GM23338 (cell line): ENCODE measurements at regions not wholly inside any gene's neighbourhood (a gene's known extent, or its start where the extent isn't known, plus 50 kb on each side); places are given as distances from the start of the nearest gene placed in this dataset.
"Not testable (repeated sequence)": the region's sequence is repeated elsewhere in the genome, so short reads cannot be mapped to it uniquely, and the experiment has no call there.

Source experiments
- ATAC-seq: fragments of 200-7000 bp; cut with Tn5 transposase; 3 replicates; pipeline ENCODE4 v1.9.1; 2020
- DNase-seq: peaks from one replicate; pipeline ENCODE4 v3.0.0-alpha.2; 2015; ENCODE audit warnings: low spot score
- H2AFZ ChIP-seq: fragments of 200-600 bp; sonication (generic); 2 replicates; pipeline ENCODE4 v1.8.0; 2016; ENCODE audit warnings: antibody characterized with exemption, mild to moderate bottlenecking, moderate library complexity
- H3F3A ChIP-seq: fragments of 200-600 bp; sonication (generic); replicated peaks from 2 replicates; pipeline ENCODE4 v1.8.0; 2017; ENCODE audit warnings: antibody characterized with exemption, mixed run types, low read depth
- H3K27ac ChIP-seq: fragments of 200-600 bp; sonication (generic); 2 replicates; pipeline ENCODE4 v1.6.1; 2016; ENCODE audit warnings: low read depth
- H3K27me3 ChIP-seq: fragments of 200-600 bp; sonication (generic); 2 replicates; pipeline ENCODE4 v1.8.0; 2016; ENCODE audit warnings: mild to moderate bottlenecking, mixed run types, moderate library complexity; ENCODE audit not compliant: insufficient read depth
- H3K36me3 ChIP-seq: fragments of 200-600 bp; sonication (generic); 2 replicates; pipeline ENCODE4 v1.8.0; 2016; ENCODE audit warnings: mild to moderate bottlenecking; ENCODE audit not compliant: insufficient read depth
- H3K4me1 ChIP-seq: fragments of 200-600 bp; sonication (generic); 2 replicates; pipeline ENCODE4 v1.8.0; 2016; ENCODE audit warnings: mild to moderate bottlenecking, moderate library complexity; ENCODE audit not compliant: insufficient read depth
- H3K4me2 ChIP-seq: fragments of 200-600 bp; sonication (generic); 2 replicates; pipeline ENCODE4 v1.7.1; 2017; ENCODE audit warnings: mixed run types
- H3K4me3 ChIP-seq: fragments of 200-600 bp; sonication (generic); 2 replicates; pipeline ENCODE4 v1.6.1; 2016; ENCODE audit warnings: mixed run types
- H3K79me2 ChIP-seq: fragments of 200-600 bp; sonication (generic); replicated peaks from 2 replicates; pipeline ENCODE4 v1.8.0; 2017; ENCODE audit warnings: mild to moderate bottlenecking; ENCODE audit not compliant: insufficient read depth
- H3K9me2 ChIP-seq: fragments of 200-600 bp; sonication (generic); 2 replicates; pipeline ENCODE4 v1.8.0; 2017; ENCODE audit not compliant: insufficient read depth
- H4K20me1 ChIP-seq: fragments of 200-600 bp; sonication (generic); replicated peaks from 2 replicates; pipeline ENCODE4 v1.8.0; 2017; ENCODE audit warnings: mild to moderate bottlenecking; ENCODE audit not compliant: insufficient read depth
- H3K27ac Mint-ChIP-seq: 2 replicates; pipeline ENCODE4 v1.8.0; 2020; ENCODE audit warnings: inconsistent platforms, mild to moderate bottlenecking, moderate library complexity, mixed read lengths
- H3K27me3 Mint-ChIP-seq: 3 replicates; pipeline ENCODE4 v1.8.0; 2022; ENCODE audit warnings: low read depth, mild to moderate bottlenecking, moderate library complexity, mixed read lengths, inconsistent platforms; ENCODE audit not compliant: insufficient read depth, poor library complexity
- H3K36me3 Mint-ChIP-seq: 3 replicates; pipeline ENCODE4 v1.8.0; 2021; ENCODE audit warnings: low read depth, mild to moderate bottlenecking, inconsistent platforms, moderate library complexity, mixed read lengths
- H3K4me1 Mint-ChIP-seq: 3 replicates; pipeline ENCODE4 v1.8.0; 2020; ENCODE audit warnings: mild to moderate bottlenecking, inconsistent platforms, mixed read lengths
- H3K4me3 Mint-ChIP-seq: 3 replicates; pipeline ENCODE4 v1.8.0; 2021; ENCODE audit warnings: moderate library complexity, mild to moderate bottlenecking, inconsistent platforms, mixed read lengths
- H3K9me3 Mint-ChIP-seq: 3 replicates; pipeline ENCODE4 v1.8.0; 2020; ENCODE audit warnings: moderate library complexity, mild to moderate bottlenecking, inconsistent platforms, mixed read lengths

- H3K4me3 Mint-ChIP-seq, H3K36me3 Mint-ChIP-seq, DNase-seq, H3K9me3 Mint-ChIP-seq, H3K4me3 ChIP-seq, H3K4me1 ChIP-seq, H3K79me2 ChIP-seq, H3K27ac Mint-ChIP-seq, ATAC-seq, H3K4me2 ChIP-seq, H3K36me3 ChIP-seq, H3K27me3 ChIP-seq, H3F3A ChIP-seq, H2AFZ ChIP-seq, H3K4me1 Mint-ChIP-seq, H3K9me2 ChIP-seq, H3K27me3 Mint-ChIP-seq, H4K20me1 ChIP-seq, H3K27ac ChIP-seq: not testable (repeated sequence)
Observed at GRCh38 chr2:87262184-87262702, 240.6 kb upstream of the PLGLB1 start.

DNA sequence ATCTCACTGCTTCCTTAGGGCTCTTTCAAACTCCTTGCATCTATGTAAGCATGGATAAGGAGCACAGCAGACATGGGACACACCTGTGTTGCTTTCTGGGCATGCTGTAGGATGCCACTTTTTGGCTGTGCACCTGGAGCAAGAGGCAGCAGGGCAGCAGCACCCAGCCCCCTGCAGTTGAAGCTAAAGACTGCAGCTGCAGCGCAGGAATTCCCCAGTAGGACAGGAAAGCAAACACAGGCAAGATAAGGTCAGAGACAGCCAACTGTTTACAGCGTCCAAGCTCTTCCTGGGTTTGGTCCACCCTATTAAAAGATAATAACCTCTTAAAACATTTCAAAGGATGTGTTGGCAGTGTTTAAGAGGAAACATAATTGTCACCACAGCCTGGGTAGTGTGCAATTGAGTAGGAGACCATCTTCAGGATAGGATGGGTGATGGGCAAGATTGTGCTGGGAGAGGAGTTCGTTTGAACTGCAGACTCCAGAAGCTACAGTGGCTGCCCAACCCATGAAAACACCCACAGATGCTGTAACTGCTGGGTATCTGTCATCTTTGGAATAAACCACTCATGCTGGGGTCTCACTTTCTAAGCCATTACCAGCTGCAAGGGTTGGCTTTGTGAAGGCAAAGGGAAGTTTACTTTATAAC is 242.3 kb upstream of the PLGLB1 start:
- H3K4me3 ChIP-seq, H3K79me2 ChIP-seq, H3K9me2 ChIP-seq, H3K36me3 ChIP-seq, H3K27me3 Mint-ChIP-seq, H3K27ac Mint-ChIP-seq, H3K9me3 Mint-ChIP-seq, H3K36me3 Mint-ChIP-seq, H2AFZ ChIP-seq, DNase-seq, H3K4me2 ChIP-seq, H3K4me3 Mint-ChIP-seq, H3K4me1 ChIP-seq, H3K4me1 Mint-ChIP-seq, H3F3A ChIP-seq, H3K27ac ChIP-seq, H3K27me3 ChIP-seq, H4K20me1 ChIP-seq: not testable (repeated sequence)
- peak; percentile 97 for ATAC-seq

DNA sequence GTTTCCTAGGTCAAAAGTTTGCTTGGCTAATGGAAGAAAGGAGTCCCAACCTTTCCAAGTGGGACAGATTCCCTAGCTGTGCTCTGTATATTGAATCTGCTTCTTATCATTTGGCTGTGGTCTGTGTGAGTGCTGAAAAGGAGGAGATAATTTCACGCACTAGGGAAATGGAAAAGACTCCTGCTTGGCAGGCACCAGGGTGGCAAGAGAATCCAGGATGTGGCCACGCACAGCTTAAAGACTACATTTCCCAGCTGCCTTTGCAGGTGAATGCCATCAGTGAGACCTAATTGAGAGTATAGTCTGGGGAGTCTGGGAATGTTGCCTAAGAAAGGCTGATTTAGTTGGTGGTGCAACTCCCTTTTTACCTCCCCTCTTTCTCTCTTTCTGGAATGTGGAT is 253.5 kb upstream of the PLGLB1 start:
- not testable (repeated sequence) for H3K4me2 ChIP-seq, H3K27me3 ChIP-seq, H3K27ac Mint-ChIP-seq, DNase-seq, H3K4me1 Mint-ChIP-seq, H3K9me3 Mint-ChIP-seq, H4K20me1 ChIP-seq, H3K36me3 ChIP-seq, H3K4me3 ChIP-seq, H2AFZ ChIP-seq, H3K36me3 Mint-ChIP-seq, H3K27me3 Mint-ChIP-seq, H3F3A ChIP-seq, H3K4me3 Mint-ChIP-seq, H3K9me2 ChIP-seq, H3K79me2 ChIP-seq, H3K4me1 ChIP-seq, H3K27ac ChIP-seq
- peak; percentile 78 for ATAC-seq

DNA sequence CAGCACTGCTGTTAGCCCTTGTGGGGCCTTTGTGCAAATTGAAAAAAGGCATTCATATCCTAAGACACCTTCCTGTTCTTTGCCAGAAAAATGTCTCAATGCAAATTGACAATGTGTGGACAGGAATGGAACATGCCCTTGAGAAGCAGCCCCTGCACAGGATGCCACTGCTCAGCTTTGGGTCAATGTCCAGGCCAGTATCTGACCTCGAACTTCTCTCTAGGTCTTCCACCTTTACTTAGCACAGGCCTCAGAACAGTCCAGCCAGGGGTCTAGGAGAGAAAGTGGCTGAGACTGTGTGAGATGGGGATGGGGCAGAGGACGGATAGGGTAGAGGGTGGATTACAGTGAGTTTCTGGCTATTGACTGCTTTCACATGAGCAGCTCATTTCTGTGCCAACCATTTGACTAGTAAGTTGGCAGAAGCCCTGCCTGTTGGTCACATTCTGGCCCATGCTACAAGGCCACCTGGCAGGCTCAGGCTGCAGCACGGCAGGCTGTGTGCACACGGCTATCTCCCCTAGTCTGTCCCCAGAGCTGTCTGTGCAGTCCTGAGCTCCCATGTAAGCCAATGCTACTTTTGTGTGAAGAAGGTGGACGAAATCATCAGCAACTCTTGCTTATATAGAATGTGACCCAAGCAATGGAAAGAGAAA is 254.5 kb upstream of the PLGLB1 start:
- ATAC-seq, H3K36me3 ChIP-seq, H2AFZ ChIP-seq, H3K27ac Mint-ChIP-seq, H3K4me3 Mint-ChIP-seq, H3K9me2 ChIP-seq, H3K4me1 ChIP-seq, H3K27ac ChIP-seq, DNase-seq, H3K27me3 Mint-ChIP-seq, H3K4me3 ChIP-seq, H3K9me3 Mint-ChIP-seq, H4K20me1 ChIP-seq, H3K36me3 Mint-ChIP-seq, H3K27me3 ChIP-seq, H3K4me1 Mint-ChIP-seq, H3F3A ChIP-seq, H3K4me2 ChIP-seq, H3K79me2 ChIP-seq: not testable (repeated sequence)

DNA sequence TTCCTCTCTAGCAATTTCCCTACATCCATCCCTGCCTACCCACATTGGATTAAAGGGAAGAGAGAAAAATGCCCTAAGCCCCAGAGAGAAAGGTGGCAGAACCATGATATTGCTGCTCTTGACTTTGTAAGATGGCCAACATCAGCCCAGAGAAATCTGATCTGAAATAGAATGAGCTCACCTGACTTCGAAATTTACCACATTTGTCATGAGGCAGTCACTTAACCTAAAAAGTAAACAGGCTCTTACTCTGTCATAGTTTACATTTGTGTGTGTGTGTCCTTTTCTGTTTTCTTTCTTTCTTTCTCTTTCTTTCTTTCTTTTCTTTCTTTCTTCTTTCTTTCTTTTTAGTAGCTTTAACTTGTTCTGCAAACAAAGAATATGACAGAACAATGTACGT is 255.0 kb upstream of the PLGLB1 start:
- not testable (repeated sequence) for H3K27me3 ChIP-seq, H2AFZ ChIP-seq, DNase-seq, H3K4me2 ChIP-seq, H3K36me3 ChIP-seq, H3K4me1 Mint-ChIP-seq, H3K4me3 ChIP-seq, H3K27me3 Mint-ChIP-seq, H3K79me2 ChIP-seq, ATAC-seq, H3K4me3 Mint-ChIP-seq, H4K20me1 ChIP-seq, H3K36me3 Mint-ChIP-seq, H3K27ac Mint-ChIP-seq, H3K9me3 Mint-ChIP-seq, H3K4me1 ChIP-seq, H3K27ac ChIP-seq, H3K9me2 ChIP-seq, H3F3A ChIP-seq

DNA sequence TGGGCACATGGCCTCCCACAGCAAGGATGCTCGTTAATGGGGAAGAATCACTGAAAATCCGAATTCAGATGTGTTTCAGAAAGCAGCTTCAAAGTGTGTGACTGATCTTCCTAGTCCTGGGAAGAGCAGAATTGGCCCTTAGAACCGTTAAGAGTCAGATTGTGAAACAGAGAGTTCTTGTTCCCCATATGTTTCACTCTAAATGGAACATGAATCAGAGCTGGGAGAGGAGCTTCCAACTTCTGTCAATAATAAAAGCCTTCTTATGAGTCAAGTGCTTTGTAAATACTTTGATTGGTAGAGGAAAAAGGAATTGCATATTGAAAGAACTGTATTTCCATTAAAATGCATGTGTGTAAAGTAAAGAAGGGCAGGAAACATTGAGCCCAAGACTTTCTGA is 256.1 kb upstream of the PLGLB1 start:
- not testable (repeated sequence) for H3K27ac Mint-ChIP-seq, H3K4me3 Mint-ChIP-seq, H3K36me3 Mint-ChIP-seq, H3K27me3 ChIP-seq, H3F3A ChIP-seq, H3K9me2 ChIP-seq, H3K4me1 ChIP-seq, H3K27ac ChIP-seq, H3K4me2 ChIP-seq, ATAC-seq, H2AFZ ChIP-seq, H4K20me1 ChIP-seq, H3K79me2 ChIP-seq, H3K36me3 ChIP-seq, H3K9me3 Mint-ChIP-seq, H3K27me3 Mint-ChIP-seq, H3K4me1 Mint-ChIP-seq, H3K4me3 ChIP-seq, DNase-seq
